ENCODE measurements at regions not wholly inside any gene's neighbourhood (a gene's known extent, or its start where the extent isn't known, plus 50 kb on each side); places are given as distances from the start of the nearest gene placed in this dataset.
A peak's percentile ranks its signal among the peaks of the same experiment; 100 is the strongest.

GRCh38 chr3:63086190-63086589 lies 191.9 kb upstream of the SYNPR start:
- Mint-ChIP-seq H3K4me3 (no peak overlapping the region), H3K27me3 (peaks cover 1% of the 10 kb centered on the region), H3K4me1 (no peaks in the 10 kb centered on the region), H3K27ac (no peak overlapping the region), H3K9me3 (peaks cover 5 to 19% (median 5%) of the 10 kb centered on the region in 3 donors), H3K36me3 (no peaks in the 10 kb centered on the region)

- no peaks in the 10 kb centered on the region for H3K4me1 Mint-ChIP-seq
- peaks cover 1% of the 10 kb centered on the region for H3K27me3 Mint-ChIP-seq
- H3K4me3 Mint-ChIP-seq, result no peak overlapping the region
- H3K36me3 Mint-ChIP-seq, result no peaks in the 10 kb centered on the region
- H3K27ac Mint-ChIP-seq, result no peak overlapping the region
- no peaks in the 10 kb centered on the region for H3K9me3 Mint-ChIP-seq
These were observed 188.9 kb upstream of the SYNPR start for GRCh38 chr3:63089007-63089750.

GRCh38 chr3:63089751-63090132 lies 188.4 kb upstream of the SYNPR start:
- Mint-ChIP-seq H3K27ac (no peak overlapping the region), H3K36me3 (no peaks in the 10 kb centered on the region), H3K4me3 (no peak overlapping the region)

GRCh38 chr3:63090656-63091055 lies 187.5 kb upstream of the SYNPR start:
- Mint-ChIP-seq H3K27me3 (peaks cover 1% of the 10 kb centered on the region), H3K4me3 (no peak overlapping the region), H3K36me3 (no peaks in the 10 kb centered on the region), H3K4me1 (no peaks in the 10 kb centered on the region), H3K9me3 (no peaks in the 10 kb centered on the region), H3K27ac (no peak overlapping the region)

More at GRCh38 chr3:63089751-63090132, 188.4 kb upstream of the SYNPR start:
- H3K9me3 Mint-ChIP-seq, result no peaks in the 10 kb centered on the region
- no peaks in the 10 kb centered on the region for H3K4me1 Mint-ChIP-seq
- peaks cover 1% of the 10 kb centered on the region for H3K27me3 Mint-ChIP-seq

GRCh38 chr3:63092515-63092914 lies 185.6 kb upstream of the SYNPR start:
- Mint-ChIP-seq H3K9me3 (peaks cover 0 to 5% (median 0%) of the 10 kb centered on the region in 3 donors), H3K27me3 (peaks cover 1% of the 10 kb centered on the region), H3K4me3 (no peak overlapping the region), H3K27ac (no peak overlapping the region), H3K36me3 (no peaks in the 10 kb centered on the region), H3K4me1 (no peaks in the 10 kb centered on the region)

- H3K9me3 Mint-ChIP-seq, result peaks cover 0 to 5% (median 0%) of the 10 kb centered on the region in 3 donors
- H3K4me3 Mint-ChIP-seq, result no peak overlapping the region
- H3K36me3 Mint-ChIP-seq, result no peaks in the 10 kb centered on the region
- no peak overlapping the region for H3K27ac Mint-ChIP-seq
- no peaks in the 10 kb centered on the region for H3K4me1 Mint-ChIP-seq
- H3K27me3 Mint-ChIP-seq, result no peaks in the 10 kb centered on the region
These were observed 183.3 kb upstream of the SYNPR start for GRCh38 chr3:63094642-63095408.

GRCh38 chr3:63096248-63097058 lies 181.7 kb upstream of the SYNPR start:
- H3K27ac Mint-ChIP-seq, result peak overlapping the region in 2 of 3 donors; percentile 35 to 37
- H3K36me3 Mint-ChIP-seq, result no peaks in the 10 kb centered on the region
- H3K27me3 Mint-ChIP-seq, result no peaks in the 10 kb centered on the region
- peaks cover 0 to 5% (median 0%) of the 10 kb centered on the region in 3 donors for H3K9me3 Mint-ChIP-seq
- no peaks in the 10 kb centered on the region for H3K4me1 Mint-ChIP-seq
- H3K4me3 Mint-ChIP-seq, result no peak overlapping the region

GRCh38 chr3:63097396-63097795 lies 180.7 kb upstream of the SYNPR start:
- Mint-ChIP-seq H3K4me3 (no peak overlapping the region), H3K9me3 (peaks cover 0 to 5% (median 0%) of the 10 kb centered on the region in 3 donors), H3K36me3 (no peaks in the 10 kb centered on the region), H3K27ac (no peak overlapping the region), H3K27me3 (no peaks in the 10 kb centered on the region), H3K4me1 (no peaks in the 10 kb centered on the region)

- peaks cover 2% of the 10 kb centered on the region for H3K27me3 Mint-ChIP-seq
- H3K36me3 Mint-ChIP-seq, result no peaks in the 10 kb centered on the region
- no peaks in the 10 kb centered on the region for H3K4me1 Mint-ChIP-seq
- H3K9me3 Mint-ChIP-seq, result peaks cover 0 to 7% (median 3%) of the 10 kb centered on the region in 3 donors
- H3K4me3 Mint-ChIP-seq, result no peak overlapping the region
- no peak overlapping the region for H3K27ac Mint-ChIP-seq
These were observed 161.2 kb upstream of the SYNPR start for GRCh38 chr3:63116922-63117321.

- Mint-ChIP-seq H3K9me3 (peaks cover 0 to 2% (median 1%) of the 10 kb centered on the region in 3 donors), H3K27ac (no peak overlapping the region), H3K4me1 (no peaks in the 10 kb centered on the region), H3K36me3 (no peaks in the 10 kb centered on the region), H3K27me3 (no peaks in the 10 kb centered on the region), H3K4me3 (no peak overlapping the region)
These were observed 154.0 kb upstream of the SYNPR start for GRCh38 chr3:63124090-63124489.

GRCh38 chr3:63126530-63126929 lies 151.6 kb upstream of the SYNPR start:
- Mint-ChIP-seq H3K27me3 (no peaks in the 10 kb centered on the region), H3K4me1 (no peaks in the 10 kb centered on the region), H3K9me3 (peaks cover 0 to 2% (median 0%) of the 10 kb centered on the region in 3 donors), H3K36me3 (peaks cover 1% of the 10 kb centered on the region), H3K4me3 (no peak overlapping the region), H3K27ac (no peak overlapping the region)

GRCh38 chr3:63128380-63128779 lies 149.7 kb upstream of the SYNPR start:
- peaks cover 1% of the 10 kb centered on the region for H3K36me3 Mint-ChIP-seq
- no peaks in the 10 kb centered on the region for H3K27me3 Mint-ChIP-seq
- no peaks in the 10 kb centered on the region for H3K9me3 Mint-ChIP-seq
- no peaks in the 10 kb centered on the region for H3K4me1 Mint-ChIP-seq
- H3K27ac Mint-ChIP-seq, result no peak overlapping the region
- H3K4me3 Mint-ChIP-seq, result no peak overlapping the region

- peaks cover 1% of the 10 kb centered on the region for H3K36me3 Mint-ChIP-seq
- no peaks in the 10 kb centered on the region for H3K9me3 Mint-ChIP-seq
- no peak overlapping the region for H3K27ac Mint-ChIP-seq
- H3K4me1 Mint-ChIP-seq, result no peaks in the 10 kb centered on the region
- no peak overlapping the region for H3K4me3 Mint-ChIP-seq
- H3K27me3 Mint-ChIP-seq, result no peaks in the 10 kb centered on the region
These were observed 147.5 kb upstream of the SYNPR start for GRCh38 chr3:63130625-63131024.

- H3K27me3 Mint-ChIP-seq, result no peaks in the 10 kb centered on the region
- H3K9me3 Mint-ChIP-seq, result peaks cover 0 to 4% (median 3%) of the 10 kb centered on the region in 3 donors
- H3K27ac Mint-ChIP-seq, result no peak overlapping the region
- no peak overlapping the region for H3K4me3 Mint-ChIP-seq
- no peaks in the 10 kb centered on the region for H3K4me1 Mint-ChIP-seq
- peaks cover 1% of the 10 kb centered on the region for H3K36me3 Mint-ChIP-seq
These were observed 145.5 kb upstream of the SYNPR start for GRCh38 chr3:63132461-63133250.
